Superior temporal gyrus (tissue), 1 donor: ENCODE measurements at regions not wholly inside any gene's neighbourhood (a gene's known extent, or its start where the extent isn't known, plus 50 kb on each side); places are given as distances from the start of the nearest gene placed in this dataset.
A peak's percentile ranks its signal among the peaks of the same experiment; 100 is the strongest.
"Not testable (repeated sequence)": the region's sequence is repeated elsewhere in the genome, so short reads cannot be mapped to it uniquely, and the experiment has no call there.

Experiments used
- DNase-seq: peaks from one replicate; pipeline ENCODE4 v3.0.0-alpha.2; 2016; ENCODE audit errors: extremely low spot score

- DNase-seq: no peak
Observed at GRCh38 chr7:152541892-152542291, 106.1 kb upstream of the KMT2C start.

DNA sequence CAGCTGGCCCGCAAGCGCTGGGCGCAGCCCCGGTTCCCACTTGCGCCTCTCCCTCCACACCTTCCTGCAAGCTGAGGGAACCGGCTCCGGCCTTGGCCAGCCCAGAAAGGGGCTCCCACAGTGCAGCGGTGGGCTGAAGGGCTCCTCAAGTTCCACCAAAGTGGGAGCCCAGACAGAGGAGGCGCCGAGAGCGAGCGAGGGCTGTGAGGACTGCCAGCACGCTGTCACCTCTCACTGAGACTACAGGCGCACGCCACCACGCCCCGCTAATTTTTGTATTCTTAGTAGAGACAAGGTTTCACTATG, 103.3 kb upstream of the KMT2C start:
- not testable (repeated sequence) for DNase-seq

DNA sequence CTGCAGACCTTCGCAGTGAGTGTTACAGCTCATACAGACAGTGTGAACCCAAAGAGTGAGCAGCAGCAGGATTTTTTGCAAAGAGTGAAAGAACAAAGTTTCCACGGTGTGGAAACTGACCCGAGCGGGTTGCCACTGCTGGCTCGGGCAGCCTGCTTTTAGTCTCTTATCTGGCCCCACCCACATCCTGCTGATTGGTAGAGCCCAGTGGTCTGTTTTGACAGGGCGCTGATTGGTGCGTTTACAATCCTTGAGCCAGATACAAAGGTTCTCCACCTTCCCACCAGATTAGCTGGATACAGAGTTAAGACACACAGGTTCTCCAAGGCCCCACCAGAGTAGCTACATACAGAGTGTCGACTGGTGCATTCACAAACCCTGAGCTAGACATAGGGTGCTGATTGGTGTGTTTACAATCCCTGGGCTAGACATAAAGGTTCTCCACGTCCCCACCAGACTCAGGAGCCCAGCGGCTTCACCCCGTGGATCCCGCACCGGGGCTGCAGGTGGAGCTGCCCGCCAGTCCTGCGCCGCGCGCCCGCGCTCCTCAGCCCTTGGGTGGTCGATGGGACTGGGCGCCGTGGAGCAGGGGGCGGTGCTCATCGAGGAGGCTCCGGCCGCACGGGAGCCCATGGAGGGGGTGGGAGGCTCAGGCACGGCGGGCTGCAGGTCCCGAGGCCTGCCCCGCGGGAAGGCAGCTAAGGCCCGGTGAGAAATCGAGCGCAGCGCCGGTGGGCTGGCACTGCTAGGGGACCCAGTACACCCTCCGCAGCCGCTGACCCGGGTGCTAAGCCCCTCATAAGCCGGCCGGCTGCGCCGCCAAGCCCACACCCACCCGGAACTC, 102.8 kb upstream of the KMT2C start:
- DNase-seq: not testable (repeated sequence)

GRCh38 chr7:152537639-152538038, 101.8 kb upstream of the KMT2C start:
- no peak for DNase-seq

DNA sequence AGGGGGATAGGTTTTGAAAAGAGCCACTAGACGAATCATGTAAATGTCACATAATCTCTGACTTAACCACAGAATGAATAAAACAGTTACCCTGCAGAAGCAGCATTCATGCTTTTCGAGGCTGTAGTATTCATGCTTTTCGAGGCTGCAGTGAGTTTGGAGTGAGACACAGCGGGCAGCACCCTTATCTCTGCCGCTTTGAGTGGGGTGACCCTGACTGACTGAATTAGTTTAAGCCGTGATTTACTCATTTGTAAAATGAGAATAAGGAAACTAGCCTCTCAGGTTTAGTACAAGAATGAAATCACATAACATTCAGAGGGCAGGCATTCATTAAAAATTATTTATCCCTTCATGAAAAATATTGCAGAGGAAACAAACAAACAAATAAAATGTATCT, 92.8 kb upstream of the KMT2C start:
- no peak for DNase-seq

- DNase-seq: no peak
Observed at GRCh38 chr7:152527610-152528032, 91.8 kb upstream of the KMT2C start.

DNA sequence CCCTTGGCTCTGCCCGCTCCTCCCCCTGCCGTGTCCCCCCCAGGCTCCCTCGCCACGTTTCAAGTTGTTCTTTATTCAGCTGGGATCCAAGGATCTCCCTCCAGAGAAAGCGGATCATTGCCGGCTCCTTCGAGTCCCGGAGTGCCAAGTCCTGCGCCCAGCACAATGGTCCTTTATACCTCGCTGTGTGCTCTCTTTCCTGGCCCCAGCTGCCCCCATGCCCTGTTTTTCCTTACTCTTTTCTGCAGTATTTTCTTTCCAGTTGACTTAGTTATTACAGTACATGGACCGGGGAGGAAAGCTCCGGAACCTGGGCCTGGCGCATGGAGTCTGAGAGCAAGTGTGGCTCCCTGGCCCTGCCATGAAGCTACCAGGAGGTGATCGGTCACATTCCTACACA, 88.1 kb upstream of the KMT2C start:
- peak; percentile 13 for DNase-seq

DNA sequence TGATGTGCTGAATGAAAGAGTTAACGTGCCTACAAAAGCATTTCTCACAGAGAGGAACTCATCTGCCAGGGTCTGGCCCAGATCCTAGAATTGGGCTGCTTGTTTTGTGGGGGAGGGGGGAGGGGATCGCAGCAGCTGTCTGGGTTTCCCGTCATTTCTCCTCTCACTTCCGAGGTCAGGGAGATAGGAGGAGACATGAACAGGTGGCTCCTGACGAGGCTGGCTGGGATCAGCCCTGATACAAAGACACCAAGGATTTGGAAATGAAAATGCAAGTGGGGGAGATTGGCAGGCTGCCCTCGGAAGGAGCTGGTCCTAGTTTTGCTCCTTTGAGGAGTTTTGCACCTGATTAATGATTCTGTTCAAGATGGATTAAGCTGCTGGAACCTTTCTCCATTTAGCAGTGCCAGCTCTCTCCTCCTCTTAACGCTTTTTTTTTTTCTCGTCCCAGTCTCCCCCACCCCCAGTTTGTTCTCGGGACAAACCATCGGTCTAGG, 86.8 kb upstream of the KMT2C start:
- peak; percentile 40 for DNase-seq

- no peak for DNase-seq
Observed at GRCh38 chr7:152521420-152522337, 85.9 kb upstream of the KMT2C start.

- no peak for DNase-seq
Observed at GRCh38 chr7:152520861-152521302, 85.1 kb upstream of the KMT2C start.

DNA sequence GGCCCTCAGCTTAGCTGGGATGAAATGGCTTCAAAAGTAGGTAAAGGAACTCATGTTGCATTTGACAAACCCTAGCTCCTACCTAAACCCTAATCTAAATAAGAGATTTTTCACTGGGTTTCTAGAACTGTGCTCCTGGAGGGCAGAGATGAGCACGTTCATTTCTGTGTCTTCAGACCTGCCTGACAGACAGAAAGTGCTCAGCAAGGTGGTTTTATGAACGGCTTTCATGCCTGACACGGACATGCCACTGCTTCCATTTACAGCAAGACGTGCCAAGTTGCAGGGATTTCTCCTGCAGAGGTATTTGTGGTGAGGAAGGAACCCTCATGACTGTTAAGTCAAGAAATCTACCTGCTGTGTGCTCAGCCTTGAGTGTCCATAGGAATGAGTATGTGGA, 83.5 kb upstream of the KMT2C start:
- no peak for DNase-seq

DNA sequence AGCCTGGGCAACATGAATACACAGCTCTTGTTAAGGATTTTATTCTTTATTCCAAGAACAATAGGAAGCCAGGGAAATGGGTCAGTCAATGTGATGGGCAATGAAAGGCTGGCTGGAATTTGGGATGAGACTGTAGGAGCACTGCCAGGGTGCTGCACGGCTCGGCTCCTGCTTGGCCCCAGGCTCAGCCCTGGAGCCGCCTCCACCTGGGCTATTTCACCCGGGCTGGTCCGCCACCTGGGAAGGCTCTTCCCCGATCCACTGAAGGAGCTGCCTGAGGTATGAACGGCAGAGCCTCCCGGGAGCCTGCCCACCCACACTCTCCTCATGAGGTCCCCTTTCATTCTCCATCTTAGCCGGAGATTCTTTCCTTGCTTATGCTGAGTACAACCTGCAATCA, 80.4 kb upstream of the KMT2C start:
- no peak for DNase-seq

DNA sequence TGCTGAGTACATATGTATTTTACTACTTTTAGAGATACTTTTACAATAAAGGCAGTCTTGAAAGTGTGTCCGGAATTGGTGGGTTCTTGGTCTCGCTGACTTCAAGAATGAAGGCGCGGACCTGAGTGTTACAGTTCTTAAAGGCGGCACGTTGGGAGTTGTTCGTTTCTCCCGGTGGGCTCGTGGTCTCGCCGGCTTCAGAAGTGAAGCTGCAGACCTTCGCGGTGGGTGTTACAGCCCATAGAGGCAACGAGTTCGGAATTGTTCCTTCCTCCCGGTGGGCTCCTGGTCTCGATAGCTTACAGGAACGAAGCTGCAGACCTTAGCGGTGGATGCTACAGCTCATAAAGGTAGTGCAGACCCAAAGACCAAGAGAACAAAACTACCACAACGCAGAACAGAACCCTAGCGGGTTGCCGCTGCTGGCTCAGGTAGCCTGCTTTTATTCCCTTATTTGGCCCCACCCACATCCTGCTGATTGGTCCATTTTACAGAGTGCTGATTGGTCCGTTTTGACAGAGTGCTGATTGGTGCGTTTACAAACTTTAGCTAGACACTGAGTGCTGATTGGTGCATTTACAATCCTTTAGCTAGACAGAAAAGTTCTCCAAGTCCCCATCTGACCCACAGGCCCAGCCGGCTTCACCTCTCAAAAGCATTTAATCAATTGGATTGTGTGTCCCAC, 79.6 kb upstream of the KMT2C start:
- DNase-seq: not testable (repeated sequence)

DNA sequence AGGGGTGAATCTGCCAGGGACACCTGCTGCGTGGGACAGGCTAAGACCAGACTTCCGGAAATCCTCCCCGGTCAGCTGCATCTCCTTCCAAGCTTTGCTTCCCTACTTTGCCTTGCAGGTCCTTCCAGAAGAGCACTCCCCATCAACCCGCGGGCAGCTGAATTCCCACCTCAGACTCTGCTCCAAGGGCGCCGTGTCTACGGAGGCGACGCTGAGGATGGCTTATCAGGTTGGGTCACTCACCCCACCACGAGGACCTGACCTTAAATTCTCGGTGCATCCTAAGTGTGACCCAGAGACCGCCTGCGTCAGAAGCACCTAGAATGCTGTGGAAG, 78.9 kb upstream of the KMT2C start:
- DNase-seq: no peak

- no peak for DNase-seq
Observed at GRCh38 chr7:152513861-152514770, 78.3 kb upstream of the KMT2C start.

DNA sequence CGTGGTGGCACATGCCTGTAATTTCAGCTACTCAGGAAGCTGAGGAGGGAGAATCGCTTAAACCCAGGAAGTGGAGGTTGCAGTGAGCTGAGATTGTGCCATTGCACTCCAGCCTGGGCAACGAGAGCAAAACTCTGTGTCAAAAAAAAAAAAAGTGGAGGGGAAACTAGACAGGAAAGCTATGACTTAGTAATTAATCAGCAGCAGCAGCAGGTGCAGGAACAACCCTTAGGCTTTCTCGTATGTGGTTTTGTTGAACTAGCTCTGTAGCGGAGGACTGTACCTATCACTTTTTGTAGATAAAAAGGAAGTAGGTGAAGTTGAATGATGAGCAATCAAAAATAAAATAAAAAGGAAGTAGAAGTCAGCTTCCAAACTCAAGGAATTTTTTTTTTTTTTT, 76.9 kb upstream of the KMT2C start:
- no peak for DNase-seq

DNA sequence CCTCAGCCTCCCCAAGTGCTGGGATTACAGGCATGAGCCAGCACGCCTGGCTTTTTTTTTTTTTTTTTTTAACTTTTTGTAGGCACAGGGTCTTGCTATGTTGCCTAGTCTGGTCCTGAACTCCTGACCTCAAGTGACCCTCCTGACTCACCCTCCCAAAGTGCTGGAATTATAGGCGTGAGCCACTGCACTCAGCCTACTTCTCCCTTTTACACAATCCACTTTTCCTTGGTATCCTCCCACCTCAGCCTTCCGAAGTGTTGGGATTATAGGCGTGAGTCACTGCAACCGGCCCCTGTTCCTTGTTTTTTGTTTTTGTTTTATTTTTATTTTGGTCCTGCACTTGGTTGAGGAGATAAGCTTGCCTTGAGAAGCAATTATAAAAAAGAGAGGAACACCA, 75.9 kb upstream of the KMT2C start:
- DNase-seq: no peak

DNA sequence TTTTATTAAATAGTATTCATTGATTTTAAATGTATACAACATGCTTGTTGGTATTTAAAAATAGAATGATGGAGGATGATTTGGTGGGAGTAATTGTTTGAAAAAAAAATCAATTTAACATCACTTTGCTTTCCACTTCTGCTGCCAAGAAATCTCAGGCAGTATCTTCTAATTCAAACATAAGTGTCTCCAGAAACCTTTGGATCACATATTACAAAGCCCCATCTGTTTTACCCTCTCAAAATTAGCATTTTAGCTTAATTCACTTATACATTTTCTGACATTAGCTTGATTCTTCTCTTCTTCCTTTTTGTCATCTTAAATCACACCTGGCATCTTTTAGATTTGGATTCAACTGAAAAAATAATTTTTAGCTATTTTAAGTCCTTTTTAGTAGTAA, 72.9 kb upstream of the KMT2C start:
- no peak for DNase-seq

DNA sequence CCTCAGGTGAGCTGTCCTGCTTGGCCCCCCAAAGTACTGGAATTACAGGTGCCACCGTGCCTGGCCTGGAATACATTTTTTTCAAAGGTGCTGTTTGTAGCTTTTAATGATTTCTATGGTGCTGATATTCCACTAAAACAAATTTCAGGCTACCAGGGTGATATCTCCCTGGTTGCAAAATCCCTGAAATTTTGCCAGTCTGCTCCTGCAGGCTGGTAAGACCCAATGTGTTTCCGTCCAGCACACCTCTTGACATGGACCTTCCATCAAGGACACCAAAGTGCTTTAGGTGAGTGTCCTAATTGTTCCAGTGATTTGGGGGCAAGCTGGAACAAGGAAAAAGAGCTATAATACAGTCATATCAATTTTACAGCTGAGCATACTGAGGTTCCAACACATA, 69.8 kb upstream of the KMT2C start:
- no peak for DNase-seq

GRCh38 chr7:152504816-152505215, 69.0 kb upstream of the KMT2C start:
- DNase-seq: no peak

- DNase-seq: no peak
Observed at GRCh38 chr7:152504367-152504766, 68.6 kb upstream of the KMT2C start.
